ENCODE measurements at regions not wholly inside any gene's neighbourhood (a gene's known extent, or its start where the extent isn't known, plus 50 kb on each side); places are given as distances from the start of the nearest gene placed in this dataset.
A peak's percentile ranks its signal among the peaks of the same experiment; 100 is the strongest.

- no peaks in the 10 kb centered on the region for H3K36me3 ChIP-seq (replicated peaks; ENCODE audit: control insufficient read depth, insufficient read depth, low read length)
- H3K4me3 ChIP-seq (ENCODE audit: insufficient read depth, low read depth, low read length) = no peak overlapping the region
- no peaks in the 10 kb centered on the region for H3K27me3 ChIP-seq (ENCODE audit: control insufficient read depth, insufficient read depth, low read length)
- no peak for DNase-seq
Measured at GRCh38 chr9:78811622-78812276, 514.8 kb downstream of the PSAT1 start.

DNA sequence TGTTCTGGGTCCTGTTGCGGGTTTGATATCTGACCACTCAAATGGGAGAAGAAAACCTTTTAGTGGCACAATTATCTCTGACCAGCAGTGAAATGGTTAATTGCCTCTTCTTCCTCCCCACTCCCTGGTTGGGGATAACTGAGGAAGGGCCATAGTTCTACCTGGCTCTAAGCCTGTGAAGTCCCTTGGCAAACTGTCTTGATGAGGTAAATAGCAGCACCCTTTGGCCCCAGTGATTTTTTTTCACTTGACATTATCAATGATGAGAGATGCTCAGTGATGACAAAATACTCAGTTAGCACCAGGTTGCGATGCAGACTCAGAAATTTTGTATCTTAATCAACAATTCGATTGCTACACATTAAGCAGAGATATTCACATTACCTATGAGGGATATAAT is 515.7 kb downstream of the PSAT1 start:
- DNase-seq = no peak
- no peaks in the 10 kb centered on the region for H3K36me3 ChIP-seq (replicated peaks; ENCODE audit: control insufficient read depth, insufficient read depth, low read length)
- H3K27me3 ChIP-seq (ENCODE audit: control insufficient read depth, insufficient read depth, low read length) = no peaks in the 10 kb centered on the region
- H3K4me3 ChIP-seq (ENCODE audit: insufficient read depth, low read depth, low read length) = no peak overlapping the region

DNA sequence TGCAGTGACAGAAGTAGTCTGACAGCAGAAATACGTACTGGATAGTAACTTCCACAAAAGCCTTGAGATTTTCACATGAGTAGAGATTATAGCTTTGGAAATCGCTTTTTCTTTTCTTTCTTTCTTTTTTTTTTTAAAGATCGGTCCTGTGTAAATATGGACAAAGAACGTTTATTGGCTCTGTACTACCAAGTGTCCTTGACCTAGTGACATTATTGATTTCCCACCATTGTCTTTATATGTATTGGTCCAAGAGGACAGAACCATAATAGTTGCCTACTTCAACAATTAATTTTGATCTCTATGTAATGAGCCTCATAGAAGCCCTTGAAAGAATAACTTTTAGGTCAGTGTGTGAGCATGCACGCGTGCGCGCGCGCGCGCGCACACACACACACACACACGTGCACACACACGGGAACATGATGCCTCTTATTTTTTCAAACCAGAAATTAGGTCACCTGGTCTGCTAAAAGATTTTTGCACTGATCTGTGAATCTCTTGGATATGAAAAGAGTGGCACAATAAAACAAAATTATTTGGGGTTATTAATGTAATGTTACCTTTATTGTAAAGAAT is 516.8 kb downstream of the PSAT1 start:
- no peak for DNase-seq
- no peak overlapping the region for H3K4me3 ChIP-seq (ENCODE audit: insufficient read depth, low read depth, low read length)
- H3K36me3 ChIP-seq (replicated peaks; ENCODE audit: control insufficient read depth, insufficient read depth, low read length) = no peaks in the 10 kb centered on the region

DNA sequence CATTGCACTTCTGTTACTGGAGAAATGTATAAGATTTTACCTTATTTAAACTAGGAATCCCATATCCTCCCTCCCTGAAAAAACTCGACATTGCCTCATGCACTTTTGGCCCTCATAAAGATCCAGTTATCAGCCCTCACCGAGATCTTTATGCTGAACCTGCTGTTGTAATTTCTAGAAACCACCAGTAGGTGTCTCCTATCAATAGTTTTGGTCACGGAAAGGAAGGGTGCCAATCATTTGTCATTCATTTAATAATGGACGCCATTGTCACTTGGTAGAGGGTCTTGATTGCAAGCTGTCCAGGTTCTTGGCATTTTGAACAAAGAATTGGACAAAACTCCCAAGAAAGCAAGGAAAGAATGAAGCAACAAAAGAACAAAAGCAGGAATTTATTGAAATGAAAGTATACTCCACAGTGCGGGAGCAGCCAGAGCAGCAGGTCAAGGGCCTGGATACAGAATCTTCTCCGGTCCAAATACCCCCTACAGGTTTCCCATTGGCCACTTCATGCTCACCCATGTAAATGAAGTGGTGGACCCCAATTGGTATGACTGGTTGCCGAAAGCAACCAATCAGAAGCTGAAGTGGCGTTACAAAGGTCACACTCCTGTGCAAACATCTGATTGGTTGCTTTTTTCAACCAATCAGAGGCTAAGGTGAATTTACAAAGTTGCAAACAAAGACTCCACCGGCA is 524.3 kb downstream of the PSAT1 start:
- Histone ChIP-seq H3K36me3 (replicated peaks; ENCODE audit: control insufficient read depth, insufficient read depth, low read length) (no peaks in the 10 kb centered on the region), H3K4me3 (ENCODE audit: insufficient read depth, low read depth, low read length) (no peak overlapping the region), H3K27me3 (ENCODE audit: control insufficient read depth, insufficient read depth, low read length) (no peaks in the 10 kb centered on the region)
- DNase-seq = peak; percentile 44

More for the DNA sequence above, 516.8 kb downstream of the PSAT1 start:
- H3K27me3 ChIP-seq (ENCODE audit: control insufficient read depth, insufficient read depth, low read length) = no peaks in the 10 kb centered on the region

- no peak overlapping the region for H3K4me3 ChIP-seq (ENCODE audit: insufficient read depth, low read depth, low read length)
- H3K27me3 ChIP-seq (ENCODE audit: control insufficient read depth, insufficient read depth, low read length) = no peaks in the 10 kb centered on the region
- DNase-seq = no peak
- H3K36me3 ChIP-seq (replicated peaks; ENCODE audit: control insufficient read depth, insufficient read depth, low read length) = no peaks in the 10 kb centered on the region
Measured at GRCh38 chr9:78826527-78826926, 529.6 kb downstream of the PSAT1 start.

- Histone ChIP-seq H3K27me3 (ENCODE audit: control insufficient read depth, insufficient read depth, low read length) (no peaks in the 10 kb centered on the region), H3K36me3 (replicated peaks; ENCODE audit: control insufficient read depth, insufficient read depth, low read length) (no peaks in the 10 kb centered on the region)
- no peak for DNase-seq
Measured at GRCh38 chr9:78828521-78828920, 531.6 kb downstream of the PSAT1 start.

GRCh38 chr9:78830301-78830700 is 533.4 kb downstream of the PSAT1 start:
- Histone ChIP-seq H3K27me3 (ENCODE audit: control insufficient read depth, insufficient read depth, low read length) (no peaks in the 10 kb centered on the region), H3K4me3 (ENCODE audit: insufficient read depth, low read depth, low read length) (no peak overlapping the region), H3K36me3 (replicated peaks; ENCODE audit: control insufficient read depth, insufficient read depth, low read length) (no peaks in the 10 kb centered on the region)
- no peak for DNase-seq

More at GRCh38 chr9:78828521-78828920, 531.6 kb downstream of the PSAT1 start:
- no peak overlapping the region for H3K4me3 ChIP-seq (ENCODE audit: insufficient read depth, low read depth, low read length)

- no peaks in the 10 kb centered on the region for H3K27me3 ChIP-seq (ENCODE audit: control insufficient read depth, insufficient read depth, low read length)
- no peaks in the 10 kb centered on the region for H3K36me3 ChIP-seq (replicated peaks; ENCODE audit: control insufficient read depth, insufficient read depth, low read length)
- no peak for DNase-seq
- no peak overlapping the region for H3K4me3 ChIP-seq (ENCODE audit: insufficient read depth, low read depth, low read length)
Measured at GRCh38 chr9:78831726-78832125, 534.8 kb downstream of the PSAT1 start.

DNA sequence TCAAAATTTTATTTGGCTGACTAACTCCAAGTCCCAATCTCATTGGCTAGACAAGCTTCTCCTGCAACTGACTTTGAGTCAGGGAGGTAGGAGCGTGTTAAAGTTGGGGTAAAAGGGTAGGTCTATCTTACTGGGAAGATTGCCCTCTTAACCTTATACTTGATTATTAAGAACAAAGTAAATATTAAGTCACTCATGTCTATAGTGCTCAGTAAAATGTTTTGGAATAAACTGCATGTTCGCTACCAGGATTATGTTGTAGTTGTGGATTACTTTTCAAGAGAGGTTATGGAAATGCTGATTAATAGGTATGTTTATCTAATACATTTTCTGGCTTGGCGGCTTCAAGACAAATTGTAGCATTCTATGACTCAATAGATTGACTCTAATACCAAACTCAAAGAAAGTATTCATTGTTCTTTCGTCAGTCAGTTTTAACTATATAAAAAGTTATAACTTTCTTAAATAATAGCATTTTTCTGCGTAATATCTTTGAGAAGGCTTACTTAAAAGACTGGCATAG is 539.1 kb downstream of the PSAT1 start:
- Histone ChIP-seq H3K36me3 (replicated peaks; ENCODE audit: control insufficient read depth, insufficient read depth, low read length) (no peaks in the 10 kb centered on the region), H3K4me3 (ENCODE audit: insufficient read depth, low read depth, low read length) (no peak overlapping the region), H3K27me3 (ENCODE audit: control insufficient read depth, insufficient read depth, low read length) (no peaks in the 10 kb centered on the region)
- no peak for DNase-seq

- no peaks in the 10 kb centered on the region for H3K27me3 ChIP-seq (ENCODE audit: control insufficient read depth, insufficient read depth, low read length)
- no peak overlapping the region for H3K4me3 ChIP-seq (ENCODE audit: insufficient read depth, low read depth, low read length)
- DNase-seq = no peak
- no peaks in the 10 kb centered on the region for H3K36me3 ChIP-seq (replicated peaks; ENCODE audit: control insufficient read depth, insufficient read depth, low read length)
Measured at GRCh38 chr9:78839252-78839651, 542.3 kb downstream of the PSAT1 start.

- no peak for DNase-seq
- H3K27me3 ChIP-seq (ENCODE audit: control insufficient read depth, insufficient read depth, low read length) = no peaks in the 10 kb centered on the region
- no peak overlapping the region for H3K4me3 ChIP-seq (ENCODE audit: insufficient read depth, low read depth, low read length)
- no peaks in the 10 kb centered on the region for H3K36me3 ChIP-seq (replicated peaks; ENCODE audit: control insufficient read depth, insufficient read depth, low read length)
Measured at GRCh38 chr9:78848061-78848460, 551.1 kb downstream of the PSAT1 start.

GRCh38 chr9:78856144-78856543 is 559.2 kb downstream of the PSAT1 start:
- DNase-seq = no peak

GRCh38 chr9:78856781-78857180 is 559.9 kb downstream of the PSAT1 start:
- no peak for DNase-seq

More at GRCh38 chr9:78856144-78856543, 559.2 kb downstream of the PSAT1 start:
- Histone ChIP-seq H3K36me3 (replicated peaks; ENCODE audit: control insufficient read depth, insufficient read depth, low read length) (no peaks in the 10 kb centered on the region), H3K27me3 (ENCODE audit: control insufficient read depth, insufficient read depth, low read length) (no peaks in the 10 kb centered on the region), H3K4me3 (ENCODE audit: insufficient read depth, low read depth, low read length) (no peak overlapping the region)

GRCh38 chr9:78857373-78858225 is 560.7 kb downstream of the PSAT1 start:
- Histone ChIP-seq H3K27me3 (ENCODE audit: control insufficient read depth, insufficient read depth, low read length) (no peaks in the 10 kb centered on the region), H3K4me3 (ENCODE audit: insufficient read depth, low read depth, low read length) (no peak overlapping the region), H3K36me3 (replicated peaks; ENCODE audit: control insufficient read depth, insufficient read depth, low read length) (no peaks in the 10 kb centered on the region)
- no peak for DNase-seq

More at GRCh38 chr9:78856781-78857180, 559.9 kb downstream of the PSAT1 start:
- no peaks in the 10 kb centered on the region for H3K27me3 ChIP-seq (ENCODE audit: control insufficient read depth, insufficient read depth, low read length)
- H3K36me3 ChIP-seq (replicated peaks; ENCODE audit: control insufficient read depth, insufficient read depth, low read length) = no peaks in the 10 kb centered on the region
- H3K4me3 ChIP-seq (ENCODE audit: insufficient read depth, low read depth, low read length) = no peak overlapping the region
